Stimulated activated CD4-positive, alpha-beta T cell treated with anti-CD3 and anti-CD28 coated beads, Interleukin-1b, Interleukin-23, amount 100 ng/mL, for 4 hours (primary cell): ENCODE measurements at regions not wholly inside any gene's neighbourhood (a gene's known extent, or its start where the extent isn't known, plus 50 kb on each side); places are given as distances from the start of the nearest gene placed in this dataset.

Experiments used
- DNase-seq, 2 donors: peaks; one replicate each; pipeline ENCODE4 v3.0.0-alpha.2; 2020; ENCODE audit warnings: low read depth in 2 of 2

- DNase-seq: no peak
Measured at GRCh38 chr7:4612939-4613841, 68.9 kb upstream of the FOXK1 start.

DNA sequence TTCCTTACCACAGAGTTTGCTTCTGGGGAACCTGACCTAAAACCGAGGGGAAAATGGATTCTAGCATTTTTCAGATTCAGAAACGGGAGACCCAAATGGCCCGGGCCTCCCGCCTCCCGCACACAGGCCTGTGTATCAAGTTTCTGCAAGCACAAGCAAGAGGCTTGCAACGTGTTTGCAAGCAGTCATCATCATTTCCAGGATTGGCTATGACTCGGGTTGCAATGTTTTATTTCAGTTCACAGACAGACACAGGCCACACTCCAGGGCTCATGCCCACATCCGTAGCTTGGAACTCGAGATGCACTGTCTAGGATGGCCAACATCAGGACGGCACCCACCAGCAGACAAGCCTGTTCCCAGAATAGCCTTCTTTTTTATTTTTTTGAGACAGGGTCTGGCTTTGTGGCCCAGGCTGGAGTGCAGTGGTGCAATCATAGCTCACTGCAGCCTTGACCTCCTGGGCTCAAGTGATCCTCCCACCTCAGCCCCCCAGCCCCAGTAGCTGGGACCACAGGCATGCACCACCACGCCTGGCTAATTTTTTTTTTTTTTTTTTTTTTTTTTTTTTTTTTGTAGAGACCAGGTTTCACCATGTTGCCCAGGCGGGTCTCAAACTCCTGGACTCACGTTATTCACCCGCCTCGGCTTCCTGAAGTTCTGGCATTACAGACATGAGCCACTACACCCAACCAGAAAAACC lies 68.1 kb upstream of the FOXK1 start:
- DNase-seq: no peak

- no peak for DNase-seq
Measured at GRCh38 chr7:4616116-4616515, 66.0 kb upstream of the FOXK1 start.

DNA sequence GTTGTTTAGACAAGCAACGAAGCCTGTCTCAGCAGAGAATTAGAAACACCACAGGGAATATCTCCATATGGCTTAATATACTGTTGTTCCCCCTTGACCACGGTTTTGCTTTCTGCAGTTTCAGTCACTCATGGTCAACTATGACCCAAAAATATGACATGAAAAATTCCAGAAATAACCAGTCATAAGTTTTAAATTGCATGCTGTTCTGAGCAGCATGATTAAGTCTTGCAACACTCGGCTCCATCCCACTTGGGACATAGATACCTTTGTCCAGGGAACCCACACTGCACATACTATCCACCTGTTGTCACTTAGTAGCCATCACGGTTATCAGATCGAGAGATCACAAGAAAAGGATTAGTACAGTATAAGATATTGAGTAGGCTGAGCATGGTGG lies 60.7 kb upstream of the FOXK1 start:
- no peak for DNase-seq

DNA sequence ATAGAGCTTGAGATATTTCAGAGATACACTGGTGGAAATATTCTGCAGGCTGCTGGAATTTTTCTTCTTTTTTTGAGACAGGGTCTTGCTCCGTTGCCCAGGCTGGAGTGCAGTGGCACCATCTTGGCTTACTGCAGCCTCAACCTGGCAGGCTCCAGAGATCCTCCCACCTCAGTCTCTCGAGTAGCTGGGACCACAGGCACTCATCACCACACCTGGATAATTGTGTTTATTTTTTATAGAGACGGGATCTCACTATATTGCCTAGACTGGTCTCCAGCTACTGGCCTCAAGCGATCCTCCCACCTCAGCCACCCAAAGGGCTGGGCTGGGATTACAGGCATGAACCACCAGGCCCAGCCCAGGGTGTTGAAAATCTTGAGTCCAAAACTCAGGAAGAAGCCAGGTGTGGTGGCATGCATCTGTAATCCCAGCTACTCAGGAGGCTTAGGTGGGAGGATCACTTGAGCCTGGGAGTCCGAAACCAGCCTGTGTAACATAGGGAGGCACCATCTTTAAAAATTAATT lies 55.7 kb upstream of the FOXK1 start:
- DNase-seq: no peak

GRCh38 chr7:4629287-4629895 lies 52.7 kb upstream of the FOXK1 start:
- DNase-seq: no peak

DNA sequence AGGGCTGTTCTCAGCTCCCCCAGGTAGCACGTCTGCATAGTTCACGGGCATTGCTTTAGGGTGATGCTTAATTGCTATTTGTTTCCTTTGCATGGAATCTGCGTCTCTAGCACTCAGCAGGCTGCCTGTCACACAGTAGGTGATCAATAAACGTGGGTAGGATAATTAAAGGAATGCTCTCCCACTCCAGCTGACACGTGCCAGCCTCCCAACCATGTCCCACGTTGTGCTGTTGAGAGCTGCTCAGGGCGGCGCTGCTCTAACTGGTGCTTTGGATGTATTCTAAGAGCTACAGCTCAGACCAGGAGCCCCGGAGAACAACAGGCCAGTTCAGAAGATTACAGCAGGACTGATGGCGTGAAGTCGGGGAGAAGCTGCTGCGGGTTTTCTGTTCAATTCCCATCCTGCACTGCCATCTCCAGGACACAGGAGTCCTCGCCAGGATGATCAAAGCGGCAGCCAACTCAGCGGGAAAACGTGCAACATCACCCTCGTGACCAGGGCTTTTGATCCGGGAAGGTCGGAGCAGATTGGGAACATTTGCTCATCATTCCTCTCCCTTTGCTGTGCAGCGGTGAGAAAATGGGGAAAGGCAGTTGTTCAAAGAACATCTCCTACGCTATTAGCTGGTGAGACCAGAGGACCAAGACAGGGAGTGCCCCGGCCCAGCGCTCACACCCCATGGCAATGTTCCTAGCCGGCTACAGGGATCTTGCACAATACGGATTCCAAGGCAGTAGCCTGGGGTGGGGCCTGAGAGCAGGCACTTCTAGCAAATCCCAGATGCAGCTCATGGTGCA lies 50.5 kb upstream of the FOXK1 start:
- no peak for DNase-seq
